ENCODE measurements at regions not wholly inside any gene's neighbourhood (a gene's known extent, or its start where the extent isn't known, plus 50 kb on each side); places are given as distances from the start of the nearest gene placed in this dataset.

GRCh38 chr5:125137535-125137934 is 391.1 kb upstream of the ZNF608 start:
- TF ChIP-seq CTCF (IDR thresholded peaks at IDR 0.05) (no peak), POLR2A (IDR thresholded peaks at IDR 0.05) (no peak)
